GM12878 (cell line): ENCODE measurements at regions not wholly inside any gene's neighbourhood (a gene's known extent, or its start where the extent isn't known, plus 50 kb on each side); places are given as distances from the start of the nearest gene placed in this dataset.

ENCODE experiments used
- ATAC-seq: fragments of 200-7000 bp; cut with Tn5 transposase; 3 replicates; pipeline ENCODE4 v1.9.1; 2020; ENCODE audit warnings: mild to moderate bottlenecking, moderate library complexity
- BruUV-seq: library from RNA; stranded (reverse); fragments of 400-500 nt; replicated peaks from 2 replicates; lab custom pipeline; 2021; lab: Mats Ljungman, UMichigan
- CTCF ChIA-PET: fragments of 300-600 bp; sonication (Branson Sonifier 250); formaldehyde crosslinking; extraction: SDS; loops from one replicate; lab custom pipeline; 2021; ENCODE audit warnings: inconsistent platforms; lab: Yijun Ruan, JAX
- POLR2A ChIA-PET: fragments of 350-600 bp; formaldehyde crosslinking; extraction: SDS; loops from one replicate; lab custom pipeline; 2021; ENCODE audit warnings: inconsistent platforms; lab: Charles Lee
- RAD21 ChIA-PET: fragments of 300-600 bp; sonication (Branson Sonifier 250); formaldehyde crosslinking; loops from one replicate; lab custom pipeline; 2023; ENCODE audit warnings: antibody characterized with exemption; ENCODE audit not compliant: unreplicated experiment; lab: Charles Lee
- SMC1A ChIA-PET: fragments of 300-600 bp; sonication (Branson Sonifier 250); formaldehyde crosslinking; loops from one replicate; lab custom pipeline; 2023; ENCODE audit not compliant: unreplicated experiment, uncharacterized antibody; lab: Charles Lee
- DNase-seq: peaks from one replicate; pipeline ENCODE4 v3.0.0-alpha.2; 2011; ENCODE audit warnings: low read depth, low spot score
- FAIRE-seq: peaks from 3 replicates; lab custom pipeline; 2011; peaks lifted over from hg19 to GRCh38; lab: Jason Lieb, UNC
- H2AFZ ChIP-seq: 2 replicates; pipeline ENCODE4 v1.6.0; 2011; ENCODE audit warnings: low read depth, low read length, control low read depth; ENCODE audit not compliant: control insufficient read depth
- H3K27ac ChIP-seq: 2 replicates; pipeline ENCODE4 v1.5.1; 2011; ENCODE audit warnings: control low read depth; ENCODE audit not compliant: control insufficient read depth, insufficient read depth
- H3K27me3 ChIP-seq, 2 experiments: replicated peaks in 1 of 2; 2 replicates each; pipeline versions ENCODE4 v1.6.0 to v1.6.1; 2011; ENCODE audit warnings: low read length in 1 of 2; ENCODE audit not compliant: control insufficient read depth in 2 of 2, insufficient read depth in 2 of 2
- H3K36me3 ChIP-seq, 2 experiments: 2 replicates each; pipeline ENCODE4 v1.5.1; 2011; ENCODE audit warnings: low read length in 1 of 2; ENCODE audit not compliant: control insufficient read depth in 2 of 2, insufficient read depth in 2 of 2
- H3K4me1 ChIP-seq: 2 replicates; pipeline ENCODE4 v1.6.1; 2011; ENCODE audit warnings: mild to moderate bottlenecking, low read length, moderate library complexity, mixed read lengths; ENCODE audit not compliant: control insufficient read depth, insufficient read depth
- H3K4me2 ChIP-seq: 2 replicates; pipeline ENCODE4 v1.6.0; 2011; ENCODE audit warnings: control low read depth; ENCODE audit not compliant: control insufficient read depth, insufficient read depth
- H3K4me3 ChIP-seq: fragments of 200-600 bp; sonication (generic); 2 replicates; pipeline ENCODE4 v1.5.1; 2016
- H3K79me2 ChIP-seq: 2 replicates; pipeline ENCODE4 v1.6.0; 2011; ENCODE audit warnings: low read length; ENCODE audit not compliant: control insufficient read depth, insufficient read depth
- H3K9ac ChIP-seq: 2 replicates; pipeline ENCODE4 v1.8.0; 2011; ENCODE audit warnings: low read length, control low read depth, mixed read lengths; ENCODE audit not compliant: control insufficient read depth, insufficient read depth
- H3K9me3 ChIP-seq: replicated peaks from 3 replicates; pipeline ENCODE4 v1.5.1; 2011; ENCODE audit warnings: mild to moderate bottlenecking, low read length; ENCODE audit not compliant: control insufficient read depth, insufficient read depth
- H4K20me1 ChIP-seq: 2 replicates; pipeline ENCODE4 v1.6.0; 2011; ENCODE audit not compliant: control insufficient read depth, insufficient read depth
- CHD2 ChIP-seq: IDR thresholded peaks from 2 replicates; pipeline ENCODE4 v1.6.1; 2011; ENCODE audit warnings: low read depth, low read length, improper control_type of control experiment, borderline replicate concordance
- CUX1 ChIP-seq: IDR thresholded peaks from 2 replicates; pipeline ENCODE4 v1.6.1; 2012; ENCODE audit warnings: improper control_type of control experiment, low read depth, low read length; ENCODE audit not compliant: insufficient replicate concordance
- EP300 ChIP-seq, 2 experiments: fragments of 150-350 bp in 1 of 2; IDR thresholded peaks; 2 replicates each; pipeline ENCODE4 v1.6.1; 2011 to 2012; ENCODE audit warnings: low read depth in 2 of 2, low read length in 2 of 2, borderline replicate concordance in 1 of 2, improper control_type of control experiment in 1 of 2, inconsistent platforms in 1 of 2; ENCODE audit not compliant: control insufficient read depth in 1 of 2
- HSF1 ChIP-seq: fragments of 150-350 bp; IDR thresholded peaks from 2 replicates; pipeline ENCODE4 v1.6.1; 2014; ENCODE audit warnings: mild to moderate bottlenecking, low read depth, low read length
- IRF5 ChIP-seq: fragments of 450-650 bp; IDR thresholded peaks from 2 replicates; pipeline ENCODE4 v1.6.1; 2017; ENCODE audit warnings: borderline replicate concordance
- JUND ChIP-seq: IDR thresholded peaks from 2 replicates; pipeline ENCODE4 v1.6.1; 2012; ENCODE audit warnings: low read depth, mild to moderate bottlenecking, low read length, improper control_type of control experiment, moderate library complexity
- LARP7 ChIP-seq: fragments of 450-650 bp; IDR thresholded peaks from 2 replicates; pipeline ENCODE4 v1.6.1; 2017; ENCODE audit warnings: mild to moderate bottlenecking
- MTA3 ChIP-seq: IDR thresholded peaks from 2 replicates; pipeline ENCODE4 v1.6.1; 2012; ENCODE audit warnings: low read length, inconsistent platforms, borderline replicate concordance
- MXI1 ChIP-seq: fragments of 150-350 bp; IDR thresholded peaks from 2 replicates; pipeline ENCODE4 v1.6.1; 2011; ENCODE audit warnings: low read depth, mild to moderate bottlenecking, inconsistent platforms, low read length, improper control_type of control experiment
- SRF ChIP-seq, 2 experiments: IDR thresholded peaks; 2 replicates each; pipeline ENCODE4 v1.6.1; 2011; ENCODE audit warnings: low read depth in 2 of 2, low read length in 2 of 2, mild to moderate bottlenecking in 1 of 2, moderate library complexity in 1 of 2
- SUZ12 ChIP-seq: fragments of 200-600 bp; sonication (generic); IDR thresholded peaks from one replicate; pipeline ENCODE4 v1.6.1; 2018; ENCODE audit warnings: antibody characterized with exemption, mild to moderate bottlenecking; ENCODE audit not compliant: unreplicated experiment
- YBX1 ChIP-seq: fragments of 450-650 bp; IDR thresholded peaks from 2 replicates; pipeline ENCODE4 v1.6.1; 2016; ENCODE audit warnings: antibody characterized with exemption
- YY1 ChIP-seq: IDR thresholded peaks from 2 replicates; pipeline ENCODE4 v1.6.1; 2011; ENCODE audit warnings: low read depth, mild to moderate bottlenecking, low read length
- ZBTB33 ChIP-seq: fragments of 450-650 bp; IDR thresholded peaks from 2 replicates; pipeline ENCODE4 v1.6.1; 2017; ENCODE audit warnings: mild to moderate bottlenecking
- WGBS: methylation state at CpG from one replicate; pipeline ENCODE4 v1.1.6; 2016; ENCODE audit warnings: low lambda C conversion rate; ENCODE audit not compliant: insufficient replicate concordance, insufficient coverage; ENCODE audit errors: missing lambda C conversion rate; 5-methylcytosine and 5-hydroxymethylcytosine counted together
- in situ Hi-C: fragments of 300-500 bp; cut with MboI; formaldehyde crosslinking; loops from 9 replicates; pipeline ENCODE4 v1.14.3; 2018; ENCODE audit warnings: mixed read lengths
- intact Hi-C: fragments of 100-400 bp; cut with micrococcal nuclease; formaldehyde crosslinking; loops from one replicate; pipeline ENCODE4 v1.14.2; 2022; ENCODE audit not compliant: unreplicated experiment

GRCh38 chr2:209368406-209368805 is 55.4 kb upstream of the MAP2 start:
- POLR2A ChIA-PET, result no interaction called here
- CTCF ChIA-PET, result interaction anchor here (0.7 to 1.9 kb wide), 2 partner anchors 32 to 34 kb away, joined by 3 to 5 read pairs; no protein-coding TSS in a partner anchor
- Histone ChIP-seq H3K4me3 (no peak overlapping the region), H3K9me3 (no peaks in the 10 kb centered on the region), H3K4me1 (no peaks in the 10 kb centered on the region), H2AFZ (no peak overlapping the region), H4K20me1 (no peaks in the 10 kb centered on the region), H3K4me2 (no peak overlapping the region), H3K27me3 (no peaks in the 10 kb centered on the region), H3K27ac (no peak overlapping the region), H3K36me3 (no peaks in the 10 kb centered on the region), H3K79me2 (no peaks in the 10 kb centered on the region), H3K9ac (no peak overlapping the region)
- intact Hi-C loops (no loop called here), in situ Hi-C loops (no loop called here)
- no TSS peak for BruUV-seq
- WGBS, result 11% methylated on average over 2 of the region's 2 CpGs
- DNase-seq, result no peak
- SMC1A ChIA-PET, result interaction anchor here (1.2 to 1.3 kb wide), 2 partner anchors 11 to 24 kb away, joined by 3 read pairs; no protein-coding TSS in a partner anchor
- FAIRE-seq, result no peak
- no peak for ATAC-seq
- RAD21 ChIA-PET, result interaction anchor here (1.0 kb wide), 1 partner anchor 34 kb away, joined by 4 read pairs; no protein-coding TSS in a partner anchor
- TF ChIP-seq HSF1, result no peak
- no peak for TF ChIP-seq JUND
- TF ChIP-seq CHD2, result no peak
- no peak for TF ChIP-seq LARP7
- no peak for TF ChIP-seq MTA3
- TF ChIP-seq YY1, result no peak
- no peak for TF ChIP-seq MXI1
- TF ChIP-seq YBX1, result no peak
- TF ChIP-seq ZBTB33, result no peak
- TF ChIP-seq SRF (IDR thresholded peaks at IDR 0.05; ENCODE audit: low read depth in 2 of 2, low read length in 2 of 2), result no peak
- TF ChIP-seq EP300 (IDR thresholded peaks at IDR 0.05; ENCODE audit: borderline replicate concordance in 1 of 2, control insufficient read depth in 1 of 2, low read depth in 2 of 2, low read length in 2 of 2), result no peak
- TF ChIP-seq CUX1, result no peak
- no peak for TF ChIP-seq IRF5
- TF ChIP-seq SUZ12, result no peak
